ENCODE measurements at regions not wholly inside any gene's neighbourhood (a gene's known extent, or its start where the extent isn't known, plus 50 kb on each side); places are given as distances from the start of the nearest gene placed in this dataset.

GRCh38 chr10:4054656-4055435, 269.8 kb upstream of the KLF6 start:
- Histone ChIP-seq H3K9me3 (ENCODE audit: control insufficient read depth, insufficient read depth, low read depth, low read length) (no peaks in the 10 kb centered on the region), H3K4me3 (ENCODE audit: low read depth, low read length) (no peak overlapping the region), H3K27ac (ENCODE audit: extremely low read depth, low read depth, low read length) (no peak overlapping the region), H3K36me3 (ENCODE audit: control insufficient read depth in 2 of 2, insufficient read depth in 1 of 2, low read length in 2 of 2) (no peaks in the 10 kb centered on the region), H3K4me1 (ENCODE audit: control insufficient read depth, insufficient read depth, low read length) (peaks cover 5% of the 10 kb centered on the region; the same call in 1 of the 2 replicates)
- CTCF ChIA-PET: no interaction called here
- TF ChIP-seq, protein P1, sequence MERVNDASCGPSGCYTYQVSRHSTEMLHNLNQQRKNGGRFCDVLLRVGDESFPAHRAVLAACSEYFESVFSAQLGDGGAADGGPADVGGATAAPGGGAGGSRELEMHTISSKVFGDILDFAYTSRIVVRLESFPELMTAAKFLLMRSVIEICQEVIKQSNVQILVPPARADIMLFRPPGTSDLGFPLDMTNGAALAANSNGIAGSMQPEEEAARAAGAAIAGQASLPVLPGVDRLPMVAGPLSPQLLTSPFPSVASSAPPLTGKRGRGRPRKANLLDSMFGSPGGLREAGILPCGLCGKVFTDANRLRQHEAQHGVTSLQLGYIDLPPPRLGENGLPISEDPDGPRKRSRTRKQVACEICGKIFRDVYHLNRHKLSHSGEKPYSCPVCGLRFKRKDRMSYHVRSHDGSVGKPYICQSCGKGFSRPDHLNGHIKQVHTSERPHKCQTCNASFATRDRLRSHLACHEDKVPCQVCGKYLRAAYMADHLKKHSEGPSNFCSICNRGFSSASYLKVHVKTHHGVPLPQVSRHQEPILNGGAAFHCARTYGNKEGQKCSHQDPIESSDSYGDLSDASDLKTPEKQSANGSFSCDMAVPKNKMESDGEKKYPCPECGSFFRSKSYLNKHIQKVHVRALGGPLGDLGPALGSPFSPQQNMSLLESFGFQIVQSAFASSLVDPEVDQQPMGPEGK (tag by site-specific recombination; IDR thresholded peaks at IDR 0.05): no peak
- TF ChIP-seq EGR2 (tag by site-specific recombination; IDR thresholded peaks at IDR 0.05; ENCODE audit: low read depth): peak; percentile 64
- TF ChIP-seq ZNF830 (tag by site-specific recombination; IDR thresholded peaks at IDR 0.05; ENCODE audit: low read depth): no peak
- POLR2A ChIA-PET: no interaction called here

DNA sequence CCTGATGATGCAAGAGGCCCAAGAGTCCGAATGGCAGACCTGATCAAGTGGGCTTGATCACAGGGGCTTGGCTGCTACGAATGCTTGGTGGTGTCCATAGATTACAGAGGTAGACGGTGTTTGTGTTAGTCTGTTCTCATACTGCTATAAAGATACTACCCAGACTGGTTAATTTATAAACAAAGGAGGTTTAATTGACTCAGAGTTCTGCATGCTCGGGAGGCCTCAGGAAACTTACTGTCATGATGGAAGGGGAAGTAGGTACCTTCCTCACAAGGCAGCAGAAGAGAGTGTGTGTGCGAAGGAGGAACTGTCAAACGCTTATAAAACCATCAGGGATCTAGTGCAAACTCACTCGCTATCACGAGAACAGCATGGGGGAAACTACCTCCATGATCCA, 268.9 kb upstream of the KLF6 start:
- no peak overlapping the region for H3K27ac ChIP-seq (ENCODE audit: extremely low read depth, low read depth, low read length)
- POLR2A ChIA-PET: no interaction called here
- no peaks in the 10 kb centered on the region for H3K36me3 ChIP-seq (ENCODE audit: control insufficient read depth in 2 of 2, insufficient read depth in 1 of 2, low read length in 2 of 2)
- TF ChIP-seq ZNF280D (tag by site-specific recombination; IDR thresholded peaks at IDR 0.05) (no peak), ZNF214 (tag by site-specific recombination; IDR thresholded peaks at IDR 0.05; ENCODE audit: borderline replicate concordance) (no peak), GLIS2 (tag by site-specific recombination; IDR thresholded peaks at IDR 0.05) (no peak), HOXA7 (CRISPR knock-in tag; IDR thresholded peaks at IDR 0.05; ENCODE audit: borderline replicate concordance) (no peak), ZNF394 (tag by site-specific recombination; IDR thresholded peaks at IDR 0.05; ENCODE audit: borderline replicate concordance) (no peak), SP7 (tag by site-specific recombination; IDR thresholded peaks at IDR 0.05) (no peak), ZNF366 (tag by site-specific recombination; conservative IDR thresholded peaks at IDR 0.05) (no peak), ZNF600 (tag by site-specific recombination; IDR thresholded peaks at IDR 0.05) (no peak), MEIS1 (CRISPR knock-in tag; IDR thresholded peaks at IDR 0.05; ENCODE audit: borderline replicate concordance) (no peak), ZNF596 (tag by site-specific recombination; IDR thresholded peaks at IDR 0.05) (no peak), ZNF473 (tag by site-specific recombination; IDR thresholded peaks at IDR 0.05) (no peak), ZNF23 (tag by site-specific recombination; IDR thresholded peaks at IDR 0.05; ENCODE audit: borderline replicate concordance) (no peak), GLIS1 (tag by site-specific recombination; IDR thresholded peaks at IDR 0.05) (no peak), ZNF311 (tag by site-specific recombination; IDR thresholded peaks at IDR 0.05; ENCODE audit: borderline replicate concordance) (no peak), ZNF2 (tag by site-specific recombination; IDR thresholded peaks at IDR 0.05) (no peak), PRDM1 (tag by site-specific recombination; IDR thresholded peaks at IDR 0.05) (no peak), ZNF843 (tag by site-specific recombination; IDR thresholded peaks at IDR 0.05) (no peak)
- TF ChIP-seq, protein P2, sequence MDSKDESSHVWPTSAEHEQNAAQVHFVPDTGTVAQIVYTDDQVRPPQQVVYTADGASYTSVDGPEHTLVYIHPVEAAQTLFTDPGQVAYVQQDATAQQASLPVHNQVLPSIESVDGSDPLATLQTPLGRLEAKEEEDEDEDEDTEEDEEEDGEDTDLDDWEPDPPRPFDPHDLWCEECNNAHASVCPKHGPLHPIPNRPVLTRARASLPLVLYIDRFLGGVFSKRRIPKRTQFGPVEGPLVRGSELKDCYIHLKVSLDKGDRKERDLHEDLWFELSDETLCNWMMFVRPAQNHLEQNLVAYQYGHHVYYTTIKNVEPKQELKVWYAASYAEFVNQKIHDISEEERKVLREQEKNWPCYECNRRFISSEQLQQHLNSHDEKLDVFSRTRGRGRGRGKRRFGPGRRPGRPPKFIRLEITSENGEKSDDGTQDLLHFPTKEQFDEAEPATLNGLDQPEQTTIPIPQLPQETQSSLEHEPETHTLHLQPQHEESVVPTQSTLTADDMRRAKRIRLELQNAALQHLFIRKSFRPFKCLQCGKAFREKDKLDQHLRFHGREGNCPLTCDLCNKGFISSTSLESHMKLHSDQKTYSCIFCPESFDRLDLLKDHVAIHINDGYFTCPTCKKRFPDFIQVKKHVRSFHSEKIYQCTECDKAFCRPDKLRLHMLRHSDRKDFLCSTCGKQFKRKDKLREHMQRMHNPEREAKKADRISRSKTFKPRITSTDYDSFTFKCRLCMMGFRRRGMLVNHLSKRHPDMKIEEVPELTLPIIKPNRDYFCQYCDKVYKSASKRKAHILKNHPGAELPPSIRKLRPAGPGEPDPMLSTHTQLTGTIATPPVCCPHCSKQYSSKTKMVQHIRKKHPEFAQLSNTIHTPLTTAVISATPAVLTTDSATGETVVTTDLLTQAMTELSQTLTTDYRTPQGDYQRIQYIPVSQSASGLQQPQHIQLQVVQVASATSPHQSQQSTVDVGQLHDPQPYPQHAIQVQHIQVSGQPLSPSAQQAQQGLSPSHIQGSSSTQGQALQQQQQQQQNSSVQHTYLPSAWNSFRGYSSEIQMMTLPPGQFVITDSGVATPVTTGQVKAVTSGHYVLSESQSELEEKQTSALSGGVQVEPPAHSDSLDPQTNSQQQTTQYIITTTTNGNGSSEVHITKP (tag by site-specific recombination; IDR thresholded peaks at IDR 0.05): no peak
- peaks cover 5% of the 10 kb centered on the region; the same call in 1 of the 2 replicates for H3K4me1 ChIP-seq (ENCODE audit: control insufficient read depth, insufficient read depth, low read length)
- no peaks in the 10 kb centered on the region for H3K9me3 ChIP-seq (ENCODE audit: control insufficient read depth, insufficient read depth, low read depth, low read length)
- no peak overlapping the region for H3K4me3 ChIP-seq (ENCODE audit: low read depth, low read length)
- CTCF ChIA-PET: no interaction called here
